Inflammatory macrophage (primary cell): ENCODE measurements at regions not wholly inside any gene's neighbourhood (a gene's known extent, or its start where the extent isn't known, plus 50 kb on each side); places are given as distances from the start of the nearest gene placed in this dataset.
"Not testable (repeated sequence)": the region's sequence is repeated elsewhere in the genome, so short reads cannot be mapped to it uniquely, and the experiment has no call there.

Experiments
- DNase-seq, 2 donors: peaks; one replicate each; pipeline ENCODE4 v3.0.0-alpha.2; 2020 to 2022

GRCh38 chr7:89773611-89774010, 380.7 kb upstream of the STEAP1 start:
- no peak for DNase-seq

- DNase-seq = no peak
Measured at GRCh38 chr7:89775459-89775858, 378.8 kb upstream of the STEAP1 start.

- no peak for DNase-seq
Measured at GRCh38 chr7:89776980-89777379, 377.3 kb upstream of the STEAP1 start.

GRCh38 chr7:89777499-89777898, 376.8 kb upstream of the STEAP1 start:
- no peak for DNase-seq

- DNase-seq = no peak
Measured at GRCh38 chr7:89780291-89780690, 374.0 kb upstream of the STEAP1 start.

GRCh38 chr7:89796481-89796880, 357.8 kb upstream of the STEAP1 start:
- no peak for DNase-seq

GRCh38 chr7:89797965-89798598, 356.2 kb upstream of the STEAP1 start:
- DNase-seq = no peak

- DNase-seq = no peak
Measured at GRCh38 chr7:89798599-89798996, 355.7 kb upstream of the STEAP1 start.

- no peak for DNase-seq
Measured at GRCh38 chr7:89800761-89801160, 353.5 kb upstream of the STEAP1 start.

- no peak for DNase-seq
Measured at GRCh38 chr7:89809291-89809690, 345.0 kb upstream of the STEAP1 start.

- DNase-seq = no peak
Measured at GRCh38 chr7:89813081-89813480, 341.2 kb upstream of the STEAP1 start.

GRCh38 chr7:89826121-89826520, 328.1 kb upstream of the STEAP1 start:
- DNase-seq = no peak

GRCh38 chr7:89826557-89826956, 327.7 kb upstream of the STEAP1 start:
- DNase-seq = no peak

GRCh38 chr7:89837515-89837914, 316.8 kb upstream of the STEAP1 start:
- no peak for DNase-seq

GRCh38 chr7:89839329-89839728, 314.9 kb upstream of the STEAP1 start:
- DNase-seq = no peak

- no peak for DNase-seq
Measured at GRCh38 chr7:89845952-89846351, 308.3 kb upstream of the STEAP1 start.

GRCh38 chr7:89849052-89849451, 305.2 kb upstream of the STEAP1 start:
- no peak for DNase-seq

- DNase-seq = not testable (repeated sequence)
Measured at GRCh38 chr7:89857053-89857452, 297.2 kb upstream of the STEAP1 start.

- no peak for DNase-seq
Measured at GRCh38 chr7:89857767-89858166, 296.5 kb upstream of the STEAP1 start.

- DNase-seq = no peak
Measured at GRCh38 chr7:89887489-89887888, 266.8 kb upstream of the STEAP1 start.

GRCh38 chr7:89908736-89909135, 245.5 kb upstream of the STEAP1 start:
- DNase-seq = no peak

GRCh38 chr7:89914711-89915110, 239.6 kb upstream of the STEAP1 start:
- no peak for DNase-seq

- DNase-seq = no peak
Measured at GRCh38 chr7:89926194-89926593, 228.1 kb upstream of the STEAP1 start.

GRCh38 chr7:89926701-89927100, 227.6 kb upstream of the STEAP1 start:
- DNase-seq = no peak

- no peak for DNase-seq
Measured at GRCh38 chr7:89927762-89928161, 226.5 kb upstream of the STEAP1 start.
